Mucosa of descending colon (tissue), 3 donors: ENCODE measurements at regions not wholly inside any gene's neighbourhood (a gene's known extent, or its start where the extent isn't known, plus 50 kb on each side); places are given as distances from the start of the nearest gene placed in this dataset.
"Not testable (repeated sequence)": the region's sequence is repeated elsewhere in the genome, so short reads cannot be mapped to it uniquely, and the experiment has no call there.

ENCODE experiments used
- ATAC-seq: fragments of 200-7000 bp; cut with Tn5 transposase; one replicate; pipeline ENCODE4 v1.9.1; 2020; ENCODE audit warnings: mild to moderate bottlenecking, moderate library complexity
- DNase-seq, 3 donors: peaks; one replicate each; pipeline ENCODE4 v3.0.0-alpha.2; 2020
- H3K36me3 ChIP-seq: fragments of 200-600 bp; one replicate; pipeline ENCODE4 v1.8.0; 2021; ENCODE audit warnings: low read depth, mild to moderate bottlenecking
- H3K4me1 ChIP-seq: fragments of 200-600 bp; one replicate; pipeline ENCODE4 v1.8.0; 2021; ENCODE audit warnings: low read depth, mild to moderate bottlenecking
- H3K4me3 ChIP-seq: fragments of 200-600 bp; one replicate; pipeline ENCODE4 v1.8.0; 2021; ENCODE audit warnings: mild to moderate bottlenecking
- H3K9me3 ChIP-seq: fragments of 200-600 bp; one replicate; pipeline ENCODE4 v1.8.0; 2021; ENCODE audit warnings: mild to moderate bottlenecking
- CTCF ChIP-seq: fragments of 200-600 bp; IDR thresholded peaks from one replicate; pipeline ENCODE4 v1.8.0; 2022; ENCODE audit warnings: antibody characterized with exemption, mild to moderate bottlenecking
- intact Hi-C, 2 donors: fragments of 100-400 bp; cut with DNase I in 1 of 2; cut with micrococcal nuclease in 1 of 2; formaldehyde crosslinking; loops; one replicate each; pipeline versions ENCODE4 v1.11.0 to v1.11.1; 2022; cut with DNase I, micrococcal nuclease
- donor health status: DM: no; HTN: no; CAD: no; lungs with moderate emphysema.
- donor health status: DM: no; HTN: no; CAD: no.
- donor health status: DM: no; HTN: yes; CAD: no.

GRCh38 chr3:80898211-80898610 is 863.2 kb downstream of the GBE1 start:
- ATAC-seq = no peak
- TF ChIP-seq CTCF = no peak
- no peaks in the 10 kb centered on the region for H3K36me3 ChIP-seq
- H3K9me3 ChIP-seq = no peaks in the 10 kb centered on the region
- H3K4me1 ChIP-seq = no peaks in the 10 kb centered on the region
- no peak for DNase-seq
- intact Hi-C loops = no loop called here
- no peak overlapping the region for H3K4me3 ChIP-seq

- DNase-seq, intact Hi-C loops, H3K4me1 ChIP-seq, ATAC-seq, H3K9me3 ChIP-seq, H3K4me3 ChIP-seq, H3K36me3 ChIP-seq: not testable (repeated sequence)
Measured at GRCh38 chr3:80897005-80897404, 864.4 kb downstream of the GBE1 start.

GRCh38 chr3:80890571-80890970 is 870.9 kb downstream of the GBE1 start:
- intact Hi-C loops = no loop called here
- Histone ChIP-seq H3K9me3 (no peaks in the 10 kb centered on the region), H3K4me1 (no peaks in the 10 kb centered on the region), H3K36me3 (no peaks in the 10 kb centered on the region), H3K4me3 (no peak overlapping the region)
- TF ChIP-seq CTCF = no peak
- ATAC-seq (no peak), DNase-seq (no peak)

GRCh38 chr3:80889535-80889934 is 871.9 kb downstream of the GBE1 start:
- Histone ChIP-seq H3K4me3 (no peak overlapping the region), H3K4me1 (no peaks in the 10 kb centered on the region), H3K9me3 (no peaks in the 10 kb centered on the region), H3K36me3 (no peaks in the 10 kb centered on the region)
- no peak for TF ChIP-seq CTCF
- intact Hi-C loops = no loop called here
- ATAC-seq (no peak), DNase-seq (no peak)

- intact Hi-C loops = no loop called here
Measured at GRCh38 chr3:80870476-80871041, 890.9 kb downstream of the GBE1 start.

GRCh38 chr3:80855482-80855881 is 906.0 kb downstream of the GBE1 start:
- no peak overlapping the region for H3K4me3 ChIP-seq
- H3K36me3 ChIP-seq = no peaks in the 10 kb centered on the region
- TF ChIP-seq CTCF = no peak
- ATAC-seq (no peak), DNase-seq (no peak)
- H3K4me1 ChIP-seq = no peaks in the 10 kb centered on the region
- no peaks in the 10 kb centered on the region for H3K9me3 ChIP-seq
- intact Hi-C loops = no loop called here

More at GRCh38 chr3:80870476-80871041, 890.9 kb downstream of the GBE1 start:
- Histone ChIP-seq H3K9me3 (peaks cover 2% of the 10 kb centered on the region), H3K4me3 (no peak overlapping the region), H3K4me1 (no peaks in the 10 kb centered on the region), H3K36me3 (no peaks in the 10 kb centered on the region)
- DNase-seq (no peak), ATAC-seq (no peak)
- no peak for TF ChIP-seq CTCF
